DMS53 treated with DMSO at 0.1 percent for 48 hours (cell line): ENCODE measurements at regions not wholly inside any gene's neighbourhood (a gene's known extent, or its start where the extent isn't known, plus 50 kb on each side); places are given as distances from the start of the nearest gene placed in this dataset.

ENCODE experiments used
- DNase-seq: peaks from one replicate; lab custom pipeline; 2025; ENCODE audit not compliant: unreplicated experiment; lab: John Stamatoyannopoulos, UW

- DNase-seq, result no peak
These were observed 720.5 kb upstream of the ALCAM start for GRCh38 chr3:104646196-104646595.

GRCh38 chr3:104648823-104649222 is 717.9 kb upstream of the ALCAM start:
- peak; percentile 30 for DNase-seq

- DNase-seq, result no peak
These were observed 697.6 kb upstream of the ALCAM start for GRCh38 chr3:104669083-104669482.

- no peak for DNase-seq
These were observed 694.4 kb upstream of the ALCAM start for GRCh38 chr3:104672331-104672730.

- no peak for DNase-seq
These were observed 692.7 kb upstream of the ALCAM start for GRCh38 chr3:104673981-104674380.

- DNase-seq, result no peak
These were observed 690.5 kb upstream of the ALCAM start for GRCh38 chr3:104676241-104676640.

- DNase-seq, result no peak
These were observed 688.8 kb upstream of the ALCAM start for GRCh38 chr3:104677932-104678331.

- no peak for DNase-seq
These were observed 681.2 kb upstream of the ALCAM start for GRCh38 chr3:104685492-104685891.

GRCh38 chr3:104687362-104687761 is 679.3 kb upstream of the ALCAM start:
- DNase-seq, result no peak

GRCh38 chr3:104696470-104696869 is 670.2 kb upstream of the ALCAM start:
- DNase-seq, result no peak

GRCh38 chr3:104711406-104711805 is 655.3 kb upstream of the ALCAM start:
- no peak for DNase-seq

- DNase-seq, result no peak
These were observed 650.7 kb upstream of the ALCAM start for GRCh38 chr3:104715972-104716371.

- no peak for DNase-seq
These were observed 648.9 kb upstream of the ALCAM start for GRCh38 chr3:104717828-104718196.

- no peak for DNase-seq
These were observed 643.7 kb upstream of the ALCAM start for GRCh38 chr3:104723000-104723399.

- no peak for DNase-seq
These were observed 635.6 kb upstream of the ALCAM start for GRCh38 chr3:104731074-104731473.

GRCh38 chr3:104734627-104735026 is 632.1 kb upstream of the ALCAM start:
- DNase-seq, result no peak

GRCh38 chr3:104735691-104736090 is 631.0 kb upstream of the ALCAM start:
- no peak for DNase-seq

GRCh38 chr3:104738271-104738670 is 628.4 kb upstream of the ALCAM start:
- no peak for DNase-seq

GRCh38 chr3:104740874-104741379 is 625.8 kb upstream of the ALCAM start:
- DNase-seq, result no peak

GRCh38 chr3:104742044-104742443 is 624.7 kb upstream of the ALCAM start:
- DNase-seq, result no peak

- no peak for DNase-seq
These were observed 621.4 kb upstream of the ALCAM start for GRCh38 chr3:104745313-104745712.

GRCh38 chr3:104746056-104746455 is 620.7 kb upstream of the ALCAM start:
- no peak for DNase-seq

GRCh38 chr3:104750581-104750980 is 616.1 kb upstream of the ALCAM start:
- no peak for DNase-seq

GRCh38 chr3:104755791-104756190 is 610.9 kb upstream of the ALCAM start:
- no peak for DNase-seq
